HG03342 (cell line): ENCODE measurements at regions not wholly inside any gene's neighbourhood (a gene's known extent, or its start where the extent isn't known, plus 50 kb on each side); places are given as distances from the start of the nearest gene placed in this dataset.
"Not testable (repeated sequence)": the region's sequence is repeated elsewhere in the genome, so short reads cannot be mapped to it uniquely, and the experiment has no call there.

Experiments
- ATAC-seq: cut with Tn5 transposase; IDR thresholded peaks from one replicate; pipeline ENCODE4 v1.9.1; 2021; ENCODE audit warnings: mild to moderate bottlenecking, moderate library complexity; ENCODE audit not compliant: unreplicated experiment

DNA sequence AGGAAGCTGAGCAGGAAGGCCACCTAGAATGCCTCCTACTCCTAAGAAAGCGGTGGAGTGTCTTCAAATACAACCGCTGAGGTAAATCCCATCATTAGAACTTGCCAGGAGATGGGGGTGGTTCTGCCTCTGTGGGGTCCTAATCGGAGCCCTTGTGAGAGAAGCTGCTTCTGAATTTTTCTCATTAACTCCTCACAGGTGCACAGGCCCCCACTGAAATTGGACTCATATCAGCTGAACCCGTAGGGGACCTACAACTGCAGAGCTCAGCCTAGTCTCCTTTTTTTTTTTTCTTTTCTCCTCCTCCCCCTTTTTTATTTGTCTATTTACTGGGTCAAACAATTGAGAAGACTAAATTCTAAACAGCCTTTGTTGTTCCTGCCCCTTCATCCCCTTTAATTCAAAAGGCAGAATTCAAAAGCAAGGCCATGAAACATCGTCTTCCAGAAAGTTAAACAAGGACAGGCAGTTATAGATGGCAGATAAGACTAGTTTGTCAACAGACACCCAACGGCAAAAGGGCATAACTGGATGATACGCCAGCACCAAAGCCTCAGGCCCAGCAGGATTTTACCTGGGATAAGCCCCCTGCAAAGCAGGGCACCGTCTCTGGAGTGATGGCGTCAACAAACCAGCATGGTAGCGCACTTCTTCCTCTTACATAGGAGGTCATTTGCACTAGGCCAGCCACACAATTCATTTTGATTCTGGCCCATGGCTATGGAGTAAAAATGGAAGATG is 213.7 kb upstream of the HES1 start:
- no peak for ATAC-seq

DNA sequence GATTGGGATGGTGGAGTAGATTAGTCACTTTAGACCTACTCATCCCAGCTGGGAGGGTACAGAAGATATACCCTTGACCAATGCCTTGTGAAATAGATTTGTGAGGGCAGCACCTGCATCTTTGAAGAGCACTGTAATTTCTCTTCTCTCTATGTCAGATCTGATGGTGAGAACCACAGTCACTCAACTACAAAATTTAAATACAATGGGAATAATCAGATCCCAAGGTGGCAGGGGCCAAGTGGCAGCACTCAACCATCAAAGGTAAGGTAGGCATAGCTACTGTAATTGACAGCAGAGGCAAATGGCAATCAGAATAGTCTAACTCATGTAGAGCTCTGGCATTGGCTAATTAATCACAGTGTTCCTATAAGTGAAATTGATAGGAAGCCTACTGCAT is 212.0 kb upstream of the HES1 start:
- ATAC-seq = not testable (repeated sequence)

DNA sequence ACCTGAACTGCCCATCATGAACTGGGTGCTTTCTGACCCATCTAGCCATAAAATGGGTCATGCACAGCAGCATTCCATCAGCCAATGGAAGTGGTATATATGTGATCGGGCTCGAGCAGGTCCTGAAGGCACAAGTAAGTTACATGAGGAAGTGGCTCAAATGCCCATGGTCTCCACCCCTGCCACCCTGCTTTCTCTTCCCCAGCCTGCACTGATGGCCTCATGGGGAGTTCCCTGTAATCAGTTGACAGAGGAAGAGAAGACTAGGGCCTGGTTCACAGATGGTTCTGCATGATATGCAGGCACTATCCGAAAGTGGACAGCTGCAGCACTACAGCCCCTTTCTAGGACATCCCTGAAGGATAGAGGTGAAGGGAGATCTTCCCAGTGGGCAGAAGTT is 209.9 kb upstream of the HES1 start:
- ATAC-seq = not testable (repeated sequence)

DNA sequence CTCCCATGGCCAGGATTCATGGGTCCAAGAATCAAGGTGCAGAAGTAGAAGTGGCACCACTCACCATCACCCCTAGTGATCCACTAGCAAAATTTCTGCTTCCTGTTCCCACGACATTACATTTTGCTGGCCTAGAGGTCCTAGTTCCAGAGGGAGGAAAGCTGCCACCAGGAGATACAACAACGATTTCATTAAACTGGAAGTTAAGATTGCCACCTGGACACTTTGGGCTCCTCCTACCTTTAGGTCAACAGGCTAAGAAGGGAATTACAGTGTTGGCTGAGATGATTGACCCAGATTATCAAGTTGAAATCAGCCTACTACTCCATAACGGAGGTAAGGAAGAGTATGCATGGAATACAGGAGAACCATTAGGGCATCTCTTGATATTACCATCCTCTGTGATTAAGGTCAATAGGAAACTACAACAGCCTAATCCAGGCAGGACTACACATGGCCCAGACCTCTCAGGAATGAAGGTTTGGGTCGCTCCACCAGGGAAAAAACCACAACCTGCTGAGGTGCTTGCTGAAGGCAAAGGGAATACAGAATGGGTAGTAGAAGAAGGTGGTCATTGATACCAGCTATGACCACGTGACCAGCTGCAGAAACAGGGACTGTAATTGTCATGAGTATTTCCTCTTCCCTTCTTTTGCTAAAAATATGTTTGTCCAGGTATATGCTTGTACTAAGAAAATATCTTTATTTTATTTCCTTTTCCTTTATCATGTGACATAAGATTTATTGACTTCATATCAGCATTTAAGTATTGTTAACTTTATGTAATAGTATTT is 208.3 kb upstream of the HES1 start:
- not testable (repeated sequence) for ATAC-seq

DNA sequence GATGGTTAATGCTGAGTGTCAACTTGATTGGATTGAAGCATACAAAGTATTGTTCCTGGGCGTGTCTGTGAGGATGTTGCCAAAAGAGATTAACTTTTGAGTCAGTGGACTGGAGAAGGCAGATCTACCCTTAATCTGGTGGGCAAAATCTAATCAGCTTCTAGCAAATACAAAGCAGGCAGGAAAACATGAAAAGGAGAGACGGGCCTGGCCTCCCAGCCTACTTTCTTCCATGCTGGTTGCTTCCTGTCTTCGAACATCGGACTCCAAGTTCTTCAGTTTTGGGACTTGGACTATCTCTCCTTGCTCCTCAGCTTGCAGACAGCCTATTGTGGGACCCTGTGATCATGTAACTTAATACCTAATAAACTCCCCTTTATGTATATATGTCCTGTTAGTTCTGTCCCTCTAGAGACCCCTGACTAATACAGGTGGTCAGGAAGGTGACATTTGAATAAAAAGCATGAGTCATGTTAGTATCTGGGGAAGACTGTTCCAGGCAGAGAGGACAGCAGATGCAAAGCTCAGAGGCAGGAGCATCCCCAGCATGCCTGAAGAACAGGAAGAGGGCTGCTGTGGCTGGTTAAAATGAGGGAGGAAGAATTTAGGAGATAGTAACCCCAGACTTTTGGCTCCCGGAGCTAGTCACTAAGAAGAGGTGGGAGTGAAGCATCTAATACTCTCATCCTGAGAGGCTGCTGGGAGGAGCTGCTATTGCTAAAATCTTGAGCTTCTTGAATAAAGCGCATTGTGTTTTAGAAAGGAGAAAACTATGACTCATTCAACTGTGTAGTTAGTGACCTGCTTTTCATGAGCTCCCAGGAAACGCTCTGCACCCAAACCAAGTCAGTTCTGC is 207.4 kb upstream of the HES1 start:
- ATAC-seq = no peak

DNA sequence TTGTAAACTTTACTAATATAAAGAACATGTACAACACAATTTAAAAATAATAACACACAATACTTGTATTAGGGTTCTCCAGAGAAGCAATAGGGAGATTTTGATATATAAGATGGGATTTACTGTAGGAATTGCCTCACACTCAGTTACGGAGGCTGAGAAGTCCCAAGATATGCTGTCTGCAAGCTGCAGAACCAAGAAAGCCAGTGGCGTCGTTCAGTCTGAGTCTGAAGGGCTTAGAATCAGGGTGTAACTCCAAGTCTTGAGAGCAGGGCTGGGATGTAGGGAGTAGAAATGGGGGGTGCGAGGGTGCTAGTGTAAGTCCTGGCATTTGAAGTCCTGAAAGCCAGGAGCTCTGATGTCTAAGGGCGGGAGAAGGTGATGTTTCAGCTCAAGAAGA is 206.6 kb upstream of the HES1 start:
- ATAC-seq = no peak

DNA sequence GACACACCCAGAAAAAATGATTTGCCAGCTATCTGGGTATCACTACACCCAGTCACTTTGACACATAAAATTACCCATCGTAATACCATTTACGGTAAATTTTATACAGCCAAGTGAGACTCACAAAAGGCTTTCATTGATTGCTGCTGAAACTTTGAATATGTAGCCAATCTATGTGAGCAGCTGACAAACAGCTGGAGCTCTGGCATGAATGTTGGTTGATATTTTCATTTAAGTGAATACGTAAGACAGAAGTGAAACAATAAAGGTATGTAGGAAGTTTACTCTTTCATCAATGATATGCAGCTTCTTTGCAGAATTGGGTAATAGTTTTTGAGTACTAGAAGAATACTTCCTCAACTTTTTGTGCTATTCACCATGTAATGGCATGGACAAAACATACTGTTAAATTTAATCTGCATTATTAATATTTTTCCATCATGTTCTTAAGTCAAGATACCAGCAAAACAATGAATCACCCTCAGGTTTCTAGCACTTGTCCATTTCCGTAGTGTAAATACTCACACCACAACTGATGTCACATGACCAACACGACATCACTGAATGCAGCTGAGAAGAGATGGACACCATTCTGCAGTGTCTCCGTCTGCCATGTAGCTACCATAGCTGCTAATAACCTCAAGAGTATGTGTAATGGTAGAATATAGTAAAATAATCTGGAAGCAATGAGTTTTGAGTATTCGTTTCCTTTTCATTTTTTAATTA is 205.9 kb upstream of the HES1 start:
- no peak for ATAC-seq

DNA sequence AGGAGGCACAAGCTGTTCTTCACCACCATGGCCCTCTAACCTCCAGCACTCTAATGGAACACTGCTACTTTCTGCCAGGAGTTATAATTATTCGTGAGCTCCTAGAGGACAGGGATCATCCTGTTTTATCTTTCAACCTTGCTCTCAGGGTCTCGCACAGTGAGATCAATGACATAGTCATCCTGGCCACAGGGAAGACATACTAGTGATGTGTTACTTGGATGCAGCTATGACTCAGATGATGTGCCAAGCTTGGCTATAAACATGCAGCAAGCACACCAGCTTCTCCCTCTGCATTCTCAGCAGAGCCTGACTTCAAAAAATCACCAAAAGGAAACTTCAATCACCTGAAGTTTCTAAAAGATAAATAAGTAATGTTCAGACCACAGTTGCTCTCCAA is 203.8 kb upstream of the HES1 start:
- ATAC-seq = no peak

DNA sequence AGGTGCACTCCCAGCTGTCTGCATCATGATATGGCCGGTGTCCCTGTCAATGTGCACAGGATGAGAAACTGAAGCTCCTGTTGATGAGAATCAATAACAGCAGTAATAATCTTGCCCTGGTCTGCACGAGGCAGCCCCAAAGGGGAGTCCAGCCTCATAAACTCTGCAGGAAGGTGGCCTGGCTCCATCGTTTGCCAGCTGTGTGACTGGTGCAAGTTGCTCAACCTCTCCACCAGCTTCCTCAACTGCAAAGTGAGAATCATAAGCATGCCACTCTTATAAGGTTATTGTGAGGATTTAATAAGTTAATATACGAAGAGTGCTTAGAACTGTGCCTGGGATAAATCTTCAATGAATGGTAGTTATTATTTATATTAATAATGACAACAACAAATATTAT is 203.4 kb upstream of the HES1 start:
- no peak for ATAC-seq

DNA sequence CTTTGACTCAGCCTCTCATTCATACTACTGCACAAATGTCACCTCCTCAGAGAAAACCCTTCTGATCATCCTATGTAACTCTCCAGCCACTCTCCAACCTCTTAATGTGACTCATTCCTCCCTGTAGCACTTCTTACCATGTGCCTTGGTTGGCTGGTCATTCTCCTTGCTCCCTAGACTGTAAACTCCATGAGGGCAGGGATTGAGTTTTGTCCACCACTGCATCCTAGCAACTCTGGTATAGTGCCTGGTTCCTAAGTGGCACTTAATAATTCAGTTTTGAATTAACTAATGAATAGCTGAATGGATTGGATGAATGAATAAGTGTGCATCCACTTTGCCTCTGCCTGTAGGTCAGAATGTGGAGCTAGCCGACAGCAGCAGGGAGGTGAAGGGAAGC is 202.5 kb upstream of the HES1 start:
- no peak for ATAC-seq

DNA sequence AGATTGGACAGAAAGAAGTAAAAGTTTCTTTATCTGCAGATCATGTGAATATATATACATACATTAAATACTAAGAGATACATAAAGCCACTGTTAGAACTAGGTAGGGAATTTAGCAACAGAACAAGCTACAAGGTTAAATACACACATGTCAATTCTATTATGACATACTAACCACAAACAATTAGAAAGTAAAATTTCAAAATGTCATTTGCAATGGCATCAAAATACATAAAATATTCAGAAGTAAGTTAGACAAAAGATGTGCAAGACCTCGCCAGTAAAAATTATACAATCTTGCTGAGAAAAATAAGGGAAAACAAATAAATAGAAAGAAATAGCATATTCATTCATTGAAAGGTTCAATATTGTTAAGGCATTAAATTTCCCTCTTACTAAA is 200.0 kb upstream of the HES1 start:
- ATAC-seq = no peak

DNA sequence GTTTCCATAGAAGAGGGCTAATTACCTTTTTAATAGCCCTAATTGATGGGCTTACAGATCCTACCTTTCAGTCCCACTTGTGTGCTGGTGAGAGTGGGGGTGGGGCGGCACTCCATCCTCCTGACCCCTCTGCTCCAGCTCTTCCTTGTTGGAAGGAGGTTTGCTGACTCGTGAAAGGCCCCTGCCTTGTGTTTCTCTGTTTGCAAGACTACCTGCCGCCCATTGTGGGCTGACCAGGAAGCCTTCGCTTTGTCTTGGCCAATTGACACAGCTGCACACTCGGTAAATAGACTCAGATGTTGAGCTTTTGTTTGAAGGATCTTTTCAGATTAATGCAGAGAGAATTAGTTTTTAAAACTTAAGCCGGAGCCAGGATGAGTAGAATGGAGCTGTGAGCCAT is 197.3 kb upstream of the HES1 start:
- ATAC-seq = no peak

DNA sequence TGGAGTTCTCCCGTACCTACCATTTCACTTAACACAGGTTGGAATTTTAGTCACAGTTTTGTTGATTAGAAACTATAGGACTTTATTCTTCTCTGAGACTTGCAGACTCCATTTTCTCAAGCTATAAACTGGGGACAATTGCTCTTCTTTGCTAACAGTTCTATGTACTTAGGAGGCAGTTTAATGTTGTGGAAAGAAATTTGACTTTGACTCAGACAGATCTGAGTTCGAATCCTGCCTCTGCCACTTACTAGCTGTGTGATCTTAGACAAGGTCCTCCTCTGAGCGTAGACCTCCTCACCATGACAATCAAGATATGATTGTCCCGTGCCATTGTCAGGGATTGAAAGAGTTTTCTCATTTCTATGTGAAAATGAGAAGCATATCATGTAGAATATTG is 196.4 kb upstream of the HES1 start:
- no peak for ATAC-seq

DNA sequence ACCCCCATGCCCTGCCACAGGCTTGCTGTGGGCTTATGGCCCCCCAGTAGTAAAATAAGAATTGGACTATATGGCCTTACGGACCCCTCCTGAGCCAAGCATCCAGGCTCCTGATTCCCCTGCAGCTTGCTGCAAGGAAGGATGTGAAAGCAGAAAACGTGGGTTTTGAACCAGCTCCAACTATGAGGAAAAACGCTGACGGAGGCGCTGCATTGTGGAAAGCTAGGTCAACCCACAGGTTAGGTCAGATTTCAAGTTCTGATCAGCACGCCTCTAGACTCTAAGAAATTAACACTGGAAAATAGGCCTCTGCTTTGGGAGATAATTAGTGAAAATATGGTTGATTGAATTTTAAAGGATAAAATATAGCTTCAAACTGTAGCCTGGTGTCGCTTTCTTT is 195.4 kb upstream of the HES1 start:
- ATAC-seq = no peak

DNA sequence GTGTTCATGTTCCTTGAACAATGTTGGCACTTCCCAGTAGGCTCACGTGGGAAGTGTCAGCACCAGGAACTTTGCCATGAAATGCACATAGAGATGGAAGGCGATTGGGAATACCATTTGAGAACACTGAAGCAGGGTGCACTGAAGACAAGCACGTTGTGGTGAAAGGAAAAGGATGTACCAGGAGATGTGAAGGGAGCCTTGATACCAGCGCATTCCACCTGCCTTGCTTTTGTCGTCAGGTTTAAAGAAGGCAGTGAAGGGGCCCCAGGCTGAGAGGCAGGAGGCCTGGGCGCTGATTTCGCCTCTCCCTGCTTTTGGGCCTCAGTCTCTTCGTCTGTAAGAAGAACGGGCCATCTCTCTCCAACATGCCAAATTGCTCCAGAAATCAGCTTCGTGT is 194.5 kb upstream of the HES1 start:
- ATAC-seq = no peak

DNA sequence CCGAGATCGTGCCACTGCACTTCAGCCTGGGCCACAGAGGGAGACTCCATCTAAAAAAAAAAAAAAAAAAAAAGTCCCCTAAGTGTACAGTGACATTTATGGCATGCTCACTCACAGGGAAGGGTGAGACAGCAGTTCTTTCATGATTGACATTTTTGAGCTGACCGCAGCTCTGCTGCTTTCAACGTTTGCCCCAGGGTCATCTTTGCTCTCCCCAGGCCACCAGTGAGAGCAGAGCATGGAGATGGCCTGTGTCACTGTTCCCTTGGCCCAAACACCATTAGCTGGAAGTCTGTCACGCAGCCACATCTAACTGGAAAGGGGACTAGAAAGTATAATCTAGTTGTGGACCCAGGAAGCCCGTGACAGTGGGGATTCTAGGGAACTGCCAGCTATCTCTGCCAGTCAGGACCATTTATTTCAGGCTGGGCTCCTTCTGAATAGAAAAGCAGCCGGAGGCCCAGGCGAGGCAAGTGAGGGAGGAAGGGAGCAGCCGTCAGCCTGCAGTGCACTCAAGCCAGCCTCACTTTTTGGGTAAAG is 193.4 kb upstream of the HES1 start:
- no peak for ATAC-seq

DNA sequence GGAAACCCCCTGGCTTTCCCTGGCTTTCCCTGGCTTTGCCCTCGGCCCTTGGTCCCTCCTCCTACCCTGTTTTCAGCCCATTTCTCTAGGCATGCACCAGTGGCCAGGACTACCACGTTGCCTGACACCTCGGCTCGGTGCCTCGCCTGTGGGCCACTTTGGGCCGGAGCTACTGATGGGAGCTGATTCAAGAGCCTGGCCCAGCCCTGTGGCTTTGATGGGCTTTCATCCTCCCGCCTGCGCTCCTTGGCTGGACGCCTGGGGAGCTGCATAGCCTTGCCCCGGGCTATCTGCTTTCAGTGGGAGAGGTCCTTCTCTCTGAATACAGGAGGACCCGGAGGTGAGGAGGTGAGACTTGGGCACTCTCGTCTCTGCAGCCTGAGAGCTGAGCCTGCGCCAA is 192.7 kb upstream of the HES1 start:
- ATAC-seq = no peak

DNA sequence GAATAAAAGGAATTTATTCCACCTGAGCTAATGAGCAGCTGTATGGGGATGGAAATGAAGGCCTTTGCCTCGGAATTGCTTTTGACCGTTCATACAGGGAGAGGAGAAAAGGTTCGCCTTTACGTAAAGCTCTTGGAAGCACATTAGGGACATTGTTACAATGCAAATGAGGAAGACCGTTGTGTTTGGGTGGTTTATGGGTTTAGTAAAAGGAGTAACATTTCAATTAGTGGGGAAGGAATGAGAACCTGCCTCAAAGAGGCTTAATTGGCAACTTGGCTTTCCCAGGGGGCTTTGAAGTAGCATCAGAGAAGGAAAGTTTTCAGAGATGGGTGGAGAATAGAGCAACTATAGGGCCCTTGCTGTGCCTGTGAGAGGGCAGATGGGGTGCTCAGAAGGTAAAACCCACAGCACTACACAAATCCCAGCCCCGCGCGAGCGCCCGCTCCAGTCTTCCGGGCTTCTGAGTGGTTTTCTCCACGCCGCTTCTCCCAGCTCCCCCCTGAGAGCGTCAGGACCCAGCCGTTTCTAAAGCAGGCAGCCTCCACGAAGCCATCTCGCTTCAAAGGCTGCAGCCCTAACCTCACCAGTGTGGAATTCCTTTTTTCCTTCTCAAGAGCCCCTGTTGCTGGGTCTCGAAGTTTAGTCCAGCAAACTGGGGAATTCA is 192.0 kb upstream of the HES1 start:
- ATAC-seq = no peak

DNA sequence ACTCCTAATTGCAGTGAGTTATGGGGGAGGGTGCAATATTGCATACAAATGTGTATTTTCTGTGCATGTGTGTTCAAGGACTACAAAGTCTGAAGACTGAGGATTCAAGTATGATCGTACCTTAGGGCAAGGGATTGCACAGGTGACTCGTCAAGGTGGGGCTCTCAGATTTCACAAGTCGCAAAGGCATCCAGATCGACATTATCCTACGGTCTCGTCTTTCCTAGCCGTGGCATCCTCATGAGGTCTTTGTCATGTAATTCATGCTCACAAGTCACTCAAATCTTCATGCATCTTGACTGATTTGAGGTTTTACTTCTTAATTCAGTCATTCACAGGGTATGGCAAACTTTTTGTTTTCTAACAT is 191.4 kb upstream of the HES1 start:
- no peak for ATAC-seq

DNA sequence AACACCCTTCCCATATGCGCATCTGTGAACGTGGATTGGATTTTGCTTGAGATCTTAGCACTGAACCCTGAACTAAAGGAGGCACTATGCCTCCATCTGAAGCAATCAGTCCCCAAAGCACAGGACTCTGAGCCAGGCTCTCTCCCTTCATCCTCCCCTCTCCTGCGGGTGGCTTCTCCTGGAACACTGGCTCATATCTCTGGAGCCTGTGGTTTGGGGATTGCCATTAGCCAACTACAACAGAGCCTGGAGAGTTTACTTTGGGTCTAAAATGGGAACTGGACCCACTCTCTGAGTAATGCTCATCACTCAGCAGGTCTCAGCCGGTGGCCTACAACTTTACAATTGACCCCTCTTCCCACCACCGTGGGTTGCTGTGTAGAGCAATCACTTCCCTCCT is 190.8 kb upstream of the HES1 start:
- no peak for ATAC-seq
